GM23338 (cell line): ENCODE measurements at regions not wholly inside any gene's neighbourhood (a gene's known extent, or its start where the extent isn't known, plus 50 kb on each side); places are given as distances from the start of the nearest gene placed in this dataset.

Experiments used
- ATAC-seq: fragments of 200-7000 bp; cut with Tn5 transposase; 3 replicates; pipeline ENCODE4 v1.9.1; 2020
- DNase-seq: peaks from one replicate; pipeline ENCODE4 v3.0.0-alpha.2; 2015; ENCODE audit warnings: low spot score
- H2AFZ ChIP-seq: fragments of 200-600 bp; sonication (generic); 2 replicates; pipeline ENCODE4 v1.8.0; 2016; ENCODE audit warnings: antibody characterized with exemption, mild to moderate bottlenecking, moderate library complexity
- H3F3A ChIP-seq: fragments of 200-600 bp; sonication (generic); replicated peaks from 2 replicates; pipeline ENCODE4 v1.8.0; 2017; ENCODE audit warnings: antibody characterized with exemption, mixed run types, low read depth
- H3K27ac ChIP-seq: fragments of 200-600 bp; sonication (generic); 2 replicates; pipeline ENCODE4 v1.6.1; 2016; ENCODE audit warnings: low read depth
- H3K27me3 ChIP-seq: fragments of 200-600 bp; sonication (generic); 2 replicates; pipeline ENCODE4 v1.8.0; 2016; ENCODE audit warnings: mild to moderate bottlenecking, mixed run types, moderate library complexity; ENCODE audit not compliant: insufficient read depth
- H3K36me3 ChIP-seq: fragments of 200-600 bp; sonication (generic); 2 replicates; pipeline ENCODE4 v1.8.0; 2016; ENCODE audit warnings: mild to moderate bottlenecking; ENCODE audit not compliant: insufficient read depth
- H3K4me1 ChIP-seq: fragments of 200-600 bp; sonication (generic); 2 replicates; pipeline ENCODE4 v1.8.0; 2016; ENCODE audit warnings: mild to moderate bottlenecking, moderate library complexity; ENCODE audit not compliant: insufficient read depth
- H3K4me2 ChIP-seq: fragments of 200-600 bp; sonication (generic); 2 replicates; pipeline ENCODE4 v1.7.1; 2017; ENCODE audit warnings: mixed run types
- H3K4me3 ChIP-seq: fragments of 200-600 bp; sonication (generic); 2 replicates; pipeline ENCODE4 v1.6.1; 2016; ENCODE audit warnings: mixed run types
- H3K79me2 ChIP-seq: fragments of 200-600 bp; sonication (generic); replicated peaks from 2 replicates; pipeline ENCODE4 v1.8.0; 2017; ENCODE audit warnings: mild to moderate bottlenecking; ENCODE audit not compliant: insufficient read depth
- H3K9me2 ChIP-seq: fragments of 200-600 bp; sonication (generic); 2 replicates; pipeline ENCODE4 v1.8.0; 2017; ENCODE audit not compliant: insufficient read depth
- H4K20me1 ChIP-seq: fragments of 200-600 bp; sonication (generic); replicated peaks from 2 replicates; pipeline ENCODE4 v1.8.0; 2017; ENCODE audit warnings: mild to moderate bottlenecking; ENCODE audit not compliant: insufficient read depth
- H3K27ac Mint-ChIP-seq: 2 replicates; pipeline ENCODE4 v1.8.0; 2020; ENCODE audit warnings: inconsistent platforms, mild to moderate bottlenecking, moderate library complexity, mixed read lengths
- H3K27me3 Mint-ChIP-seq: 3 replicates; pipeline ENCODE4 v1.8.0; 2022; ENCODE audit warnings: low read depth, mild to moderate bottlenecking, moderate library complexity, mixed read lengths, inconsistent platforms; ENCODE audit not compliant: insufficient read depth, poor library complexity
- H3K36me3 Mint-ChIP-seq: 3 replicates; pipeline ENCODE4 v1.8.0; 2021; ENCODE audit warnings: low read depth, mild to moderate bottlenecking, inconsistent platforms, moderate library complexity, mixed read lengths
- H3K4me1 Mint-ChIP-seq: 3 replicates; pipeline ENCODE4 v1.8.0; 2020; ENCODE audit warnings: mild to moderate bottlenecking, inconsistent platforms, mixed read lengths
- H3K4me3 Mint-ChIP-seq: 3 replicates; pipeline ENCODE4 v1.8.0; 2021; ENCODE audit warnings: moderate library complexity, mild to moderate bottlenecking, inconsistent platforms, mixed read lengths
- H3K9me3 Mint-ChIP-seq: 3 replicates; pipeline ENCODE4 v1.8.0; 2020; ENCODE audit warnings: moderate library complexity, mild to moderate bottlenecking, inconsistent platforms, mixed read lengths
- CREB1 ChIP-seq: fragments of 250-450 bp; sonication (Bioruptor Pico); IDR thresholded peaks from 2 replicates; pipeline ENCODE4 v1.5.0; 2020; ENCODE audit warnings: low read depth, mild to moderate bottlenecking, moderate library complexity
- ETS1 ChIP-seq: IDR thresholded peaks from 2 replicates; pipeline ENCODE4 v1.6.1; 2016; ENCODE audit warnings: antibody characterized with exemption
- JUNB ChIP-seq: IDR thresholded peaks from one replicate; pipeline ENCODE4 v1.6.1; 2016; ENCODE audit warnings: antibody characterized with exemption; ENCODE audit not compliant: unreplicated experiment
- NANOG ChIP-seq: IDR thresholded peaks from 2 replicates; pipeline ENCODE4 v1.6.1; 2016; ENCODE audit warnings: antibody characterized with exemption, borderline replicate concordance
- POLR2AphosphoS5 ChIP-seq: IDR thresholded peaks from 2 replicates; pipeline ENCODE4 v1.6.1; 2016; ENCODE audit warnings: antibody characterized with exemption, low read depth
- STAT1 ChIP-seq: IDR thresholded peaks from one replicate; pipeline ENCODE4 v1.6.1; 2016; ENCODE audit warnings: antibody characterized with exemption; ENCODE audit not compliant: unreplicated experiment
- ZNF114 ChIP-seq: fragments of 250-450 bp; sonication (Bioruptor Pico); IDR thresholded peaks from 2 replicates; pipeline ENCODE4 v1.5.0; 2020; ENCODE audit warnings: mild to moderate bottlenecking, moderate library complexity
- ZNF331 ChIP-seq: fragments of 250-450 bp; sonication (Bioruptor Pico); IDR thresholded peaks from 2 replicates; pipeline ENCODE4 v1.5.0; 2020; ENCODE audit warnings: low read depth, mild to moderate bottlenecking, moderate library complexity
- TF ChIP-seq, protein P1 (sequence below): IDR thresholded peaks from one replicate; pipeline ENCODE4 v1.6.1; 2018; ENCODE audit warnings: antibody characterized with exemption; ENCODE audit not compliant: unreplicated experiment
- TF ChIP-seq, protein P2 (sequence below), 2 experiments: fragments of 200-600 bp in 1 of 2; sonication (generic) in 1 of 2; conservative IDR thresholded peaks; 2 replicates each; pipeline versions ENCODE4 v1.5.1 to v1.6.1; 2016 to 2017; ENCODE audit warnings: antibody characterized with exemption in 2 of 2, low read depth in 2 of 2, mild to moderate bottlenecking in 2 of 2, moderate library complexity in 1 of 2

DNA sequence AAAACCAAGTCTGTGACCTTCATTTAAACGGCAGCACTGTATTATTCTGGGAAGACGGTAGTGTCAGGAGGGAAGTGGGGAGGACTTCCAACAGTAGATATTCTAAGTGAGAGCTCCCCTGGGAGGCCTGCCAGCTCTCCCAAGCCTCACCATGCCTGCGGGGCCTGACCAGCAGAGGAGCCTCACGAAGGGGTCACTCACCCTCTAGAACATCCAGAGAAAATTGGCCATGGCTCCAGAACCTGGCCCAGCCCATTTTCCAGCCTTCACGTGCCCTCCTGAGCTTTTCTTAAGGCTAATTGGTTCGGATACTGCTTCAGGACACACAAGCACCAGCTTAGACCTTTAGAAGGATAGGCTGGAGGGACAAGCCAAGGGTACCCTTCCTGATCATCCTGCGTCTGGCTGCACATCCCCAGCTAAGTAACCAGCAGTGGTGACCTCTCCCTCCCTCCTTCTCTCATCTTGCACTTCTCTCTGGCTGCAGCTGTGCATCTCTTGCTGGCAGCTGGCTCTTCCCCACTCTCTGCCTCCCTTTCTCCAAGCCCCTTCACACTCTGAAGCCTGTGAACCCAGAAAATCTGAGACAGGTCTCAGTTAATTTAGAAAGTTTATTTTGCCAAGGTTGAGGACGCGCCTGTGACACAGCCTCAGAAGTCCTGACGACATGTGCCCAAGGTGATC is 120.1 kb upstream of the PKDCC start:
- no peaks in the 10 kb centered on the region for H3K4me1 ChIP-seq
- no peaks in the 10 kb centered on the region for H4K20me1 ChIP-seq
- no peaks in the 10 kb centered on the region for H3K27me3 ChIP-seq
- H3K4me2 ChIP-seq = no peak overlapping the region
- no peaks in the 10 kb centered on the region for H3K9me2 ChIP-seq
- no peak for TF ChIP-seq POLR2AphosphoS5
- ATAC-seq (no peak), DNase-seq (no peak)
- no peak overlapping the region for H3K4me3 Mint-ChIP-seq
- H3K27me3 Mint-ChIP-seq = no peaks in the 10 kb centered on the region
- peaks cover 2% of the 10 kb centered on the region; the same call in 1 of the 3 replicates for H3K9me3 Mint-ChIP-seq
- H3K27ac ChIP-seq = no peak overlapping the region
- no peaks in the 10 kb centered on the region for H3K36me3 ChIP-seq
- H3K27ac Mint-ChIP-seq = peak overlapping the region; percentile 17; the same call in 1 of the 2 replicates
- H2AFZ ChIP-seq = peak overlapping the region; percentile 18; the same call in 1 of the 2 replicates
- no peaks in the 10 kb centered on the region for H3F3A ChIP-seq
- H3K36me3 Mint-ChIP-seq = peaks cover 2% of the 10 kb centered on the region; the same call in 1 of the 3 replicates
- H3K4me3 ChIP-seq = no peak overlapping the region
- H3K4me1 Mint-ChIP-seq = no peaks in the 10 kb centered on the region; the same call in 2 of the 3 replicates
- H3K79me2 ChIP-seq = no peaks in the 10 kb centered on the region

- no peaks in the 10 kb centered on the region for H3K79me2 ChIP-seq
- ATAC-seq (no peak), DNase-seq (no peak)
- no peaks in the 10 kb centered on the region for H3K27me3 ChIP-seq
- no peaks in the 10 kb centered on the region for H3K27me3 Mint-ChIP-seq
- peaks cover 2% of the 10 kb centered on the region; the same call in 1 of the 3 replicates for H3K9me3 Mint-ChIP-seq
- no peak overlapping the region for H3K4me2 ChIP-seq
- no peaks in the 10 kb centered on the region for H3K9me2 ChIP-seq
- no peak overlapping the region for H3K27ac ChIP-seq
- no peaks in the 10 kb centered on the region for H3F3A ChIP-seq
- no peaks in the 10 kb centered on the region for H4K20me1 ChIP-seq
- no peak overlapping the region for H3K4me3 Mint-ChIP-seq
- H3K4me1 ChIP-seq = no peaks in the 10 kb centered on the region
- H3K36me3 ChIP-seq = no peaks in the 10 kb centered on the region
- no peak overlapping the region for H3K27ac Mint-ChIP-seq
- H3K36me3 Mint-ChIP-seq = peaks cover 2% of the 10 kb centered on the region; the same call in 1 of the 3 replicates
- H3K4me1 Mint-ChIP-seq = peaks cover under 1% of the 10 kb centered on the region; the same call in 1 of the 3 replicates
- no peak overlapping the region for H2AFZ ChIP-seq
- no peak overlapping the region for H3K4me3 ChIP-seq
- TF ChIP-seq STAT1 (no peak), JUNB (no peak), ZNF331 (CRISPR knock-in tag) (no peak), NANOG (no peak), ZNF114 (CRISPR knock-in tag) (no peak), ETS1 (no peak), CREB1 (no peak)
- TF ChIP-seq, protein P1, sequence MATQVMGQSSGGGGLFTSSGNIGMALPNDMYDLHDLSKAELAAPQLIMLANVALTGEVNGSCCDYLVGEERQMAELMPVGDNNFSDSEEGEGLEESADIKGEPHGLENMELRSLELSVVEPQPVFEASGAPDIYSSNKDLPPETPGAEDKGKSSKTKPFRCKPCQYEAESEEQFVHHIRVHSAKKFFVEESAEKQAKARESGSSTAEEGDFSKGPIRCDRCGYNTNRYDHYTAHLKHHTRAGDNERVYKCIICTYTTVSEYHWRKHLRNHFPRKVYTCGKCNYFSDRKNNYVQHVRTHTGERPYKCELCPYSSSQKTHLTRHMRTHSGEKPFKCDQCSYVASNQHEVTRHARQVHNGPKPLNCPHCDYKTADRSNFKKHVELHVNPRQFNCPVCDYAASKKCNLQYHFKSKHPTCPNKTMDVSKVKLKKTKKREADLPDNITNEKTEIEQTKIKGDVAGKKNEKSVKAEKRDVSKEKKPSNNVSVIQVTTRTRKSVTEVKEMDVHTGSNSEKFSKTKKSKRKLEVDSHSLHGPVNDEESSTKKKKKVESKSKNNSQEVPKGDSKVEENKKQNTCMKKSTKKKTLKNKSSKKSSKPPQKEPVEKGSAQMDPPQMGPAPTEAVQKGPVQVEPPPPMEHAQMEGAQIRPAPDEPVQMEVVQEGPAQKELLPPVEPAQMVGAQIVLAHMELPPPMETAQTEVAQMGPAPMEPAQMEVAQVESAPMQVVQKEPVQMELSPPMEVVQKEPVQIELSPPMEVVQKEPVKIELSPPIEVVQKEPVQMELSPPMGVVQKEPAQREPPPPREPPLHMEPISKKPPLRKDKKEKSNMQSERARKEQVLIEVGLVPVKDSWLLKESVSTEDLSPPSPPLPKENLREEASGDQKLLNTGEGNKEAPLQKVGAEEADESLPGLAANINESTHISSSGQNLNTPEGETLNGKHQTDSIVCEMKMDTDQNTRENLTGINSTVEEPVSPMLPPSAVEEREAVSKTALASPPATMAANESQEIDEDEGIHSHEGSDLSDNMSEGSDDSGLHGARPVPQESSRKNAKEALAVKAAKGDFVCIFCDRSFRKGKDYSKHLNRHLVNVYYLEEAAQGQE = no peak
- TF ChIP-seq, protein P2, sequence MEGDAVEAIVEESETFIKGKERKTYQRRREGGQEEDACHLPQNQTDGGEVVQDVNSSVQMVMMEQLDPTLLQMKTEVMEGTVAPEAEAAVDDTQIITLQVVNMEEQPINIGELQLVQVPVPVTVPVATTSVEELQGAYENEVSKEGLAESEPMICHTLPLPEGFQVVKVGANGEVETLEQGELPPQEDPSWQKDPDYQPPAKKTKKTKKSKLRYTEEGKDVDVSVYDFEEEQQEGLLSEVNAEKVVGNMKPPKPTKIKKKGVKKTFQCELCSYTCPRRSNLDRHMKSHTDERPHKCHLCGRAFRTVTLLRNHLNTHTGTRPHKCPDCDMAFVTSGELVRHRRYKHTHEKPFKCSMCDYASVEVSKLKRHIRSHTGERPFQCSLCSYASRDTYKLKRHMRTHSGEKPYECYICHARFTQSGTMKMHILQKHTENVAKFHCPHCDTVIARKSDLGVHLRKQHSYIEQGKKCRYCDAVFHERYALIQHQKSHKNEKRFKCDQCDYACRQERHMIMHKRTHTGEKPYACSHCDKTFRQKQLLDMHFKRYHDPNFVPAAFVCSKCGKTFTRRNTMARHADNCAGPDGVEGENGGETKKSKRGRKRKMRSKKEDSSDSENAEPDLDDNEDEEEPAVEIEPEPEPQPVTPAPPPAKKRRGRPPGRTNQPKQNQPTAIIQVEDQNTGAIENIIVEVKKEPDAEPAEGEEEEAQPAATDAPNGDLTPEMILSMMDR (conservative IDR thresholded peaks at IDR 0.05; ENCODE audit: low read depth in 2 of 2) = no peak
These were observed 119.3 kb upstream of the PKDCC start for GRCh38 chr2:41928526-41928925.
